Liver (tissue), 3 donors: ENCODE measurements at regions not wholly inside any gene's neighbourhood (a gene's known extent, or its start where the extent isn't known, plus 50 kb on each side); places are given as distances from the start of the nearest gene placed in this dataset.

Source experiments
- EGR1 ChIP-seq, 2 donors: IDR thresholded peaks; 2 replicates each; pipeline ENCODE4 v1.6.1; 2016 to 2018; ENCODE audit warnings: antibody characterized with exemption in 2 of 2, low read depth in 2 of 2
- FOXA1 ChIP-seq: IDR thresholded peaks from 2 replicates; pipeline ENCODE4 v1.6.1; 2016; ENCODE audit warnings: antibody characterized with exemption
- GABPA ChIP-seq, 2 donors: IDR thresholded peaks in 1 of 2; conservative IDR thresholded peaks in 1 of 2; 2 replicates each; pipeline ENCODE4 v1.6.1; 2016; ENCODE audit warnings: antibody characterized with exemption in 2 of 2, mild to moderate bottlenecking in 1 of 2, moderate library complexity in 1 of 2
- NR2F2 ChIP-seq: IDR thresholded peaks from 2 replicates; pipeline ENCODE4 v1.6.1; 2016; ENCODE audit warnings: antibody characterized with exemption
- RAD21 ChIP-seq, 2 donors: IDR thresholded peaks; 2 replicates each; pipeline ENCODE4 v1.6.1; 2016; ENCODE audit warnings: antibody characterized with exemption in 2 of 2, mild to moderate bottlenecking in 2 of 2
- RXRA ChIP-seq, 2 donors: IDR thresholded peaks; 2 replicates each; pipeline ENCODE4 v1.6.1; 2017 to 2018; ENCODE audit warnings: antibody characterized with exemption in 2 of 2, mild to moderate bottlenecking in 1 of 2
- SP1 ChIP-seq: IDR thresholded peaks from 2 replicates; pipeline ENCODE4 v1.6.1; 2018; ENCODE audit warnings: antibody characterized with exemption, mild to moderate bottlenecking
- TAF1 ChIP-seq: conservative IDR thresholded peaks from 2 replicates; pipeline ENCODE4 v1.6.1; 2016; ENCODE audit warnings: antibody characterized with exemption, mild to moderate bottlenecking
- YY1 ChIP-seq: IDR thresholded peaks from 2 replicates; pipeline ENCODE4 v1.6.1; 2016; ENCODE audit warnings: antibody characterized with exemption, mild to moderate bottlenecking
- TF ChIP-seq, protein P1 (sequence below): IDR thresholded peaks from 2 replicates; pipeline ENCODE4 v1.6.1; 2016; ENCODE audit warnings: antibody characterized with exemption
- TF ChIP-seq, protein P2 (sequence below): fragments of 150-350 bp; IDR thresholded peaks from 2 replicates; pipeline ENCODE4 v1.5.1; 2017; ENCODE audit warnings: improper control_type of control experiment, low read depth, low read length; ENCODE audit not compliant: missing input control
- TF ChIP-seq, protein P3 (sequence below): IDR thresholded peaks from 2 replicates; pipeline ENCODE4 v1.6.1; 2016; ENCODE audit warnings: antibody characterized with exemption, mild to moderate bottlenecking
- TF ChIP-seq, protein P4 (sequence below): IDR thresholded peaks from 2 replicates; pipeline ENCODE4 v1.6.1; 2016; ENCODE audit warnings: antibody characterized with exemption
- donor health status: healthy.
- donor health status: healthy.

DNA sequence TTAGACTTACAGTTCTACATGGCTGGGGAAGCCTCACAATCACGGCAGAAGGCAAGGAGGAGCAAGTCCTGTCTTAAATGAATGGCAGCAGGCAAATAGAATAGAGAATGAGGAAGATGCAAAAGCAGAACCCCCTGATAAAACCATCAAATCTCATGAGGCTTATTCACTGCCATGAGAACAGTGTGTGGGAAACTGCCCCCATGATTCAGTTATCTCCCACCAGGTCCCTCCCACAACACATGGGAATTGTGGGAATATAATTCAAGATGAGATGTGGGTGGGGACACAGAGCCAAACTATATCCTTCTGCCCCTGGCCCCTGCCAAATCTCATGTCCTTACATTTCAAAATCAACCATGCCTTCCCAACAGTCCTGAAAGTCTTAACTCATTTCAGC, 367.1 kb downstream of the MED10 start:
- TF ChIP-seq, protein P1, sequence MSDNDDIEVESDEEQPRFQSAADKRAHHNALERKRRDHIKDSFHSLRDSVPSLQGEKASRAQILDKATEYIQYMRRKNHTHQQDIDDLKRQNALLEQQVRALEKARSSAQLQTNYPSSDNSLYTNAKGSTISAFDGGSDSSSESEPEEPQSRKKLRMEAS = no peak
- no peak for TF ChIP-seq NR2F2
- TF ChIP-seq YY1 = no peak
- TF ChIP-seq, protein P2, sequence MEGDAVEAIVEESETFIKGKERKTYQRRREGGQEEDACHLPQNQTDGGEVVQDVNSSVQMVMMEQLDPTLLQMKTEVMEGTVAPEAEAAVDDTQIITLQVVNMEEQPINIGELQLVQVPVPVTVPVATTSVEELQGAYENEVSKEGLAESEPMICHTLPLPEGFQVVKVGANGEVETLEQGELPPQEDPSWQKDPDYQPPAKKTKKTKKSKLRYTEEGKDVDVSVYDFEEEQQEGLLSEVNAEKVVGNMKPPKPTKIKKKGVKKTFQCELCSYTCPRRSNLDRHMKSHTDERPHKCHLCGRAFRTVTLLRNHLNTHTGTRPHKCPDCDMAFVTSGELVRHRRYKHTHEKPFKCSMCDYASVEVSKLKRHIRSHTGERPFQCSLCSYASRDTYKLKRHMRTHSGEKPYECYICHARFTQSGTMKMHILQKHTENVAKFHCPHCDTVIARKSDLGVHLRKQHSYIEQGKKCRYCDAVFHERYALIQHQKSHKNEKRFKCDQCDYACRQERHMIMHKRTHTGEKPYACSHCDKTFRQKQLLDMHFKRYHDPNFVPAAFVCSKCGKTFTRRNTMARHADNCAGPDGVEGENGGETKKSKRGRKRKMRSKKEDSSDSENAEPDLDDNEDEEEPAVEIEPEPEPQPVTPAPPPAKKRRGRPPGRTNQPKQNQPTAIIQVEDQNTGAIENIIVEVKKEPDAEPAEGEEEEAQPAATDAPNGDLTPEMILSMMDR = no peak
- TF ChIP-seq GABPA (IDR thresholded peaks at IDR 0.05 in 1 of 2, conservative IDR thresholded peaks at IDR 0.05 in 1 of 2) = no peak
- no peak for TF ChIP-seq SP1
- TF ChIP-seq, protein P3, sequence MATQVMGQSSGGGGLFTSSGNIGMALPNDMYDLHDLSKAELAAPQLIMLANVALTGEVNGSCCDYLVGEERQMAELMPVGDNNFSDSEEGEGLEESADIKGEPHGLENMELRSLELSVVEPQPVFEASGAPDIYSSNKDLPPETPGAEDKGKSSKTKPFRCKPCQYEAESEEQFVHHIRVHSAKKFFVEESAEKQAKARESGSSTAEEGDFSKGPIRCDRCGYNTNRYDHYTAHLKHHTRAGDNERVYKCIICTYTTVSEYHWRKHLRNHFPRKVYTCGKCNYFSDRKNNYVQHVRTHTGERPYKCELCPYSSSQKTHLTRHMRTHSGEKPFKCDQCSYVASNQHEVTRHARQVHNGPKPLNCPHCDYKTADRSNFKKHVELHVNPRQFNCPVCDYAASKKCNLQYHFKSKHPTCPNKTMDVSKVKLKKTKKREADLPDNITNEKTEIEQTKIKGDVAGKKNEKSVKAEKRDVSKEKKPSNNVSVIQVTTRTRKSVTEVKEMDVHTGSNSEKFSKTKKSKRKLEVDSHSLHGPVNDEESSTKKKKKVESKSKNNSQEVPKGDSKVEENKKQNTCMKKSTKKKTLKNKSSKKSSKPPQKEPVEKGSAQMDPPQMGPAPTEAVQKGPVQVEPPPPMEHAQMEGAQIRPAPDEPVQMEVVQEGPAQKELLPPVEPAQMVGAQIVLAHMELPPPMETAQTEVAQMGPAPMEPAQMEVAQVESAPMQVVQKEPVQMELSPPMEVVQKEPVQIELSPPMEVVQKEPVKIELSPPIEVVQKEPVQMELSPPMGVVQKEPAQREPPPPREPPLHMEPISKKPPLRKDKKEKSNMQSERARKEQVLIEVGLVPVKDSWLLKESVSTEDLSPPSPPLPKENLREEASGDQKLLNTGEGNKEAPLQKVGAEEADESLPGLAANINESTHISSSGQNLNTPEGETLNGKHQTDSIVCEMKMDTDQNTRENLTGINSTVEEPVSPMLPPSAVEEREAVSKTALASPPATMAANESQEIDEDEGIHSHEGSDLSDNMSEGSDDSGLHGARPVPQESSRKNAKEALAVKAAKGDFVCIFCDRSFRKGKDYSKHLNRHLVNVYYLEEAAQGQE = no peak
- no peak for TF ChIP-seq RAD21 (IDR thresholded peaks at IDR 0.05)
- TF ChIP-seq FOXA1 = no peak
- TF ChIP-seq TAF1 = no peak
- no peak for TF ChIP-seq EGR1 (IDR thresholded peaks at IDR 0.05; ENCODE audit: low read depth in 2 of 2)
- TF ChIP-seq, protein P4, sequence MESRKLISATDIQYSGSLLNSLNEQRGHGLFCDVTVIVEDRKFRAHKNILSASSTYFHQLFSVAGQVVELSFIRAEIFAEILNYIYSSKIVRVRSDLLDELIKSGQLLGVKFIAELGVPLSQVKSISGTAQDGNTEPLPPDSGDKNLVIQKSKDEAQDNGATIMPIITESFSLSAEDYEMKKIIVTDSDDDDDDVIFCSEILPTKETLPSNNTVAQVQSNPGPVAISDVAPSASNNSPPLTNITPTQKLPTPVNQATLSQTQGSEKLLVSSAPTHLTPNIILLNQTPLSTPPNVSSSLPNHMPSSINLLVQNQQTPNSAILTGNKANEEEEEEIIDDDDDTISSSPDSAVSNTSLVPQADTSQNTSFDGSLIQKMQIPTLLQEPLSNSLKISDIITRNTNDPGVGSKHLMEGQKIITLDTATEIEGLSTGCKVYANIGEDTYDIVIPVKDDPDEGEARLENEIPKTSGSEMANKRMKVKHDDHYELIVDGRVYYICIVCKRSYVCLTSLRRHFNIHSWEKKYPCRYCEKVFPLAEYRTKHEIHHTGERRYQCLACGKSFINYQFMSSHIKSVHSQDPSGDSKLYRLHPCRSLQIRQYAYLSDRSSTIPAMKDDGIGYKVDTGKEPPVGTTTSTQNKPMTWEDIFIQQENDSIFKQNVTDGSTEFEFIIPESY = no peak
- no peak for TF ChIP-seq RXRA (IDR thresholded peaks at IDR 0.05)
